ENCODE measurements at regions not wholly inside any gene's neighbourhood (a gene's known extent, or its start where the extent isn't known, plus 50 kb on each side); places are given as distances from the start of the nearest gene placed in this dataset.

DNA sequence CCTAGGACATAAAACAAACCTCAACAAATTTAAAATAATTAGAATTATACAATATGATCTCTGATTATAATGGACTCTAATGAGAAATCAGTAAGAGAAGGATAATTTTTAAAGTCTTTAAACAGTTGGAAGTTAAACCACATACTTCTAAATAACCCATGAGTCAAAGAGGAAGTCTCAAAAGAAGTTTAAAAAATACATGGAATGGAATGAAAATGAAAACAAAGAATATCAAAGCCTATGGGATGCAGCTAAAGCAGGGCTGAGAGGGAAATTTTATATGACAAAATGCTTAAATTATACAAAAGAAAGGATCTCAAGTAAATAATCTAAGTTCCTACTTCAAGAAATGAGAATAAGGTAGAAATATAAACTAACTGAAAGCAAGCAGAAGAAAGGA, 460.5 kb downstream of the RPS24 start:
- Histone ChIP-seq H3K27me3 (replicated peaks; ENCODE audit: insufficient read depth, low read depth, low read length, poor library complexity) (no peaks in the 10 kb centered on the region), H3K36me3 (ENCODE audit: insufficient read depth, low read length, poor library complexity, severe bottlenecking) (no peaks in the 10 kb centered on the region), H3K27ac (ENCODE audit: low read depth, low read length, poor library complexity, severe bottlenecking) (no peak overlapping the region), H3K9me3 (ENCODE audit: low read depth, low read length, poor library complexity, severe bottlenecking) (peaks cover 7% of the 10 kb centered on the region), H3K4me3 (ENCODE audit: low read depth, low read length, poor library complexity, severe bottlenecking) (no peak overlapping the region), H3K4me1 (ENCODE audit: insufficient read depth, low read length, poor library complexity, severe bottlenecking) (no peaks in the 10 kb centered on the region)
- ChIA-PET POLR2A (ENCODE audit: low non-redundant PET) (no interaction called here), CTCF (no interaction called here)
- no TSS peak for BruUV-seq (replicated peaks)
- intact Hi-C loops (cut with micrococcal nuclease; ENCODE audit: unreplicated experiment), result no loop called here
- DNase-seq (ENCODE audit: low spot score), result no peak
- TF ChIP-seq, protein P1, sequence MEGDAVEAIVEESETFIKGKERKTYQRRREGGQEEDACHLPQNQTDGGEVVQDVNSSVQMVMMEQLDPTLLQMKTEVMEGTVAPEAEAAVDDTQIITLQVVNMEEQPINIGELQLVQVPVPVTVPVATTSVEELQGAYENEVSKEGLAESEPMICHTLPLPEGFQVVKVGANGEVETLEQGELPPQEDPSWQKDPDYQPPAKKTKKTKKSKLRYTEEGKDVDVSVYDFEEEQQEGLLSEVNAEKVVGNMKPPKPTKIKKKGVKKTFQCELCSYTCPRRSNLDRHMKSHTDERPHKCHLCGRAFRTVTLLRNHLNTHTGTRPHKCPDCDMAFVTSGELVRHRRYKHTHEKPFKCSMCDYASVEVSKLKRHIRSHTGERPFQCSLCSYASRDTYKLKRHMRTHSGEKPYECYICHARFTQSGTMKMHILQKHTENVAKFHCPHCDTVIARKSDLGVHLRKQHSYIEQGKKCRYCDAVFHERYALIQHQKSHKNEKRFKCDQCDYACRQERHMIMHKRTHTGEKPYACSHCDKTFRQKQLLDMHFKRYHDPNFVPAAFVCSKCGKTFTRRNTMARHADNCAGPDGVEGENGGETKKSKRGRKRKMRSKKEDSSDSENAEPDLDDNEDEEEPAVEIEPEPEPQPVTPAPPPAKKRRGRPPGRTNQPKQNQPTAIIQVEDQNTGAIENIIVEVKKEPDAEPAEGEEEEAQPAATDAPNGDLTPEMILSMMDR (conservative IDR thresholded peaks at IDR 0.05; ENCODE audit: low read depth, low read length), result no peak
- TF ChIP-seq EZH2 (IDR thresholded peaks at IDR 0.05; ENCODE audit: borderline replicate concordance, low read depth, low read length, poor library complexity, severe bottlenecking), result no peak

DNA sequence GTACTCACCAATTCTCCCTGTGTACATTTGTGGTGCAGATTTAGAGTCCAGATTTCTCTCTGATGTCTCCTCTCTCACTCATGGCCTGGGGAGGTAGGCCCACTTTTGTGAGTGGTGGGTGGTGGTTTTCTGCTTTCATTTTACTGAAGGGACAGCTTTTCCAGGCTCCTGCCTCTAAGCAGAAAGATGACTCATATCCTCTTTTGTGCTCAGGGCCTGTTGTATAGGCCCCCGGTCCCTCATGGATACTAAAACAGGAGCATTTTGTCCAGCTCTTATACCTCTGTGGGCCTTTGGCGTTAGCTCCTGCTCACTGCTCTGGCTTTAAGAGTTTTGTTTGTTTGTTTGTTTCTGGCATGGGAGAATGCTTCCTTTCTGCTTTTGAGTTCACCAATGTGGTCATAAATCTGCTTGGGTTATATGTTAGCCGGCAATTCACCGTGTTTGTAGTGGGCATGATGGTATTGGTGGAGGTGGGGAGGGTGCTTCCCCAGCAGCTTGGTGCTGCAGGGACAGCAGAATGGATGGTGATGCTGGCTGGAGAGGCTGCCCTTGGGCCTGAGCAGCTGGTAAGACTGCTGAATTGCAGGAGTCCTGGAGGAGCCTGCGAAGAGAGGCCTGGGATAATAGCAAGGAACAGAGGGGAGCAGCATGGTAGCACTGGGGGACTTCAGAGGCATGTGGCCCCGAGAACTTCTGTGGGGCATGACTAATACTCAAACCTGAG, 468.7 kb downstream of the RPS24 start:
- Histone ChIP-seq H3K27me3 (replicated peaks; ENCODE audit: insufficient read depth, low read depth, low read length, poor library complexity) (no peaks in the 10 kb centered on the region), H3K36me3 (ENCODE audit: insufficient read depth, low read length, poor library complexity, severe bottlenecking) (no peaks in the 10 kb centered on the region), H3K4me1 (ENCODE audit: insufficient read depth, low read length, poor library complexity, severe bottlenecking) (no peaks in the 10 kb centered on the region), H3K4me3 (ENCODE audit: low read depth, low read length, poor library complexity, severe bottlenecking) (no peak overlapping the region), H3K27ac (ENCODE audit: low read depth, low read length, poor library complexity, severe bottlenecking) (no peak overlapping the region), H3K9me3 (ENCODE audit: low read depth, low read length, poor library complexity, severe bottlenecking) (no peaks in the 10 kb centered on the region)
- intact Hi-C loops (cut with micrococcal nuclease; ENCODE audit: unreplicated experiment), result no loop called here
- ChIA-PET POLR2A (ENCODE audit: low non-redundant PET) (no interaction called here), CTCF (no interaction called here)
- TF ChIP-seq EZH2 (IDR thresholded peaks at IDR 0.05; ENCODE audit: borderline replicate concordance, low read depth, low read length, poor library complexity, severe bottlenecking), result no peak
- TF ChIP-seq, protein P1 (conservative IDR thresholded peaks at IDR 0.05; ENCODE audit: low read depth, low read length), result no peak
- no TSS peak for BruUV-seq (replicated peaks)
- DNase-seq (ENCODE audit: low spot score), result peak; percentile 26

DNA sequence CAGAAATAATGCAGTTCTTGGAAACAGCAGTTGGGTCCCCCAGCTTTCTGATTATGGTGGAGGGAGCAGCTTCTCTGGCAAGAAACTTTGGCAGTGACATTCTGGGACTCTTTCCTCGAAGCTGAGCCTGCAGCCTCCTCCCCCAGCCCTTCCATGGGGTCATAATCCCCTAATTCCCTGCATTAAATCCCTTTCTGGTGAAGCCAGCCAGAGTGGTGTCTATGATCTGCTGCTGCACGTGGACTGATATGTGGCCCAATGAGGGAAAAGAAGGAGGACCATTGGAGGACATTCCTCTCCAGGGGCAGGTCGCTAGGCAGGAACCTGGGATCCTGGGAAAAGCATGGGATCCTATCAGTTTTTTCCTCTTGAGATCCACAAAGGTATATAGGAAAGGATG, 470.5 kb downstream of the RPS24 start:
- H3K36me3 ChIP-seq (ENCODE audit: insufficient read depth, low read length, poor library complexity, severe bottlenecking), result no peaks in the 10 kb centered on the region
- ChIA-PET CTCF (no interaction called here), POLR2A (ENCODE audit: low non-redundant PET) (no interaction called here)
- H3K27me3 ChIP-seq (replicated peaks; ENCODE audit: insufficient read depth, low read depth, low read length, poor library complexity), result no peaks in the 10 kb centered on the region
- H3K4me3 ChIP-seq (ENCODE audit: low read depth, low read length, poor library complexity, severe bottlenecking), result no peak overlapping the region
- no peaks in the 10 kb centered on the region for H3K9me3 ChIP-seq (ENCODE audit: low read depth, low read length, poor library complexity, severe bottlenecking)
- intact Hi-C loops (cut with micrococcal nuclease; ENCODE audit: unreplicated experiment), result no loop called here
- H3K27ac ChIP-seq (ENCODE audit: low read depth, low read length, poor library complexity, severe bottlenecking), result no peak overlapping the region
- no peaks in the 10 kb centered on the region for H3K4me1 ChIP-seq (ENCODE audit: insufficient read depth, low read length, poor library complexity, severe bottlenecking)
- no peak for DNase-seq (ENCODE audit: low spot score)
- TF ChIP-seq, protein P1 (conservative IDR thresholded peaks at IDR 0.05; ENCODE audit: low read depth, low read length), result no peak
- TF ChIP-seq EZH2 (IDR thresholded peaks at IDR 0.05; ENCODE audit: borderline replicate concordance, low read depth, low read length, poor library complexity, severe bottlenecking), result no peak
- BruUV-seq (replicated peaks), result no TSS peak
